NB4 (cell line): ENCODE measurements at regions not wholly inside any gene's neighbourhood (a gene's known extent, or its start where the extent isn't known, plus 50 kb on each side); places are given as distances from the start of the nearest gene placed in this dataset.

Experiments used
- CTCF ChIP-seq: IDR thresholded peaks from one replicate; pipeline ENCODE4 v1.5.1; 2012; ENCODE audit warnings: low read depth, low read length
- POLR2A ChIP-seq: IDR thresholded peaks from 2 replicates; pipeline ENCODE4 v1.6.1; 2011; ENCODE audit warnings: mild to moderate bottlenecking; ENCODE audit not compliant: insufficient read length; ENCODE audit errors: extremely low read depth
- TF ChIP-seq, protein P1 (sequence below): IDR thresholded peaks from 2 replicates; pipeline ENCODE4 v1.6.1; 2011; ENCODE audit warnings: low read depth, low read length

- no peak for TF ChIP-seq CTCF
- no peak for TF ChIP-seq POLR2A
- TF ChIP-seq, protein P1, sequence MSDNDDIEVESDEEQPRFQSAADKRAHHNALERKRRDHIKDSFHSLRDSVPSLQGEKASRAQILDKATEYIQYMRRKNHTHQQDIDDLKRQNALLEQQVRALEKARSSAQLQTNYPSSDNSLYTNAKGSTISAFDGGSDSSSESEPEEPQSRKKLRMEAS: no peak
These were observed 467.5 kb downstream of the DTWD2 start for GRCh38 chr5:118520771-118521415.
